Activated T-cell treated with anti-CD3 and anti-CD28 coated beads for 48 hours (primary cell): ENCODE measurements at regions not wholly inside any gene's neighbourhood (a gene's known extent, or its start where the extent isn't known, plus 50 kb on each side); places are given as distances from the start of the nearest gene placed in this dataset.
"Not testable (repeated sequence)": the region's sequence is repeated elsewhere in the genome, so short reads cannot be mapped to it uniquely, and the experiment has no call there.

ENCODE experiments used
- DNase-seq: peaks from one replicate; pipeline ENCODE4 v3.0.0-alpha.2; 2020; ENCODE audit warnings: low read depth

- no peak for DNase-seq
Observed at GRCh38 chr19:41495589-41495988, 52.6 kb downstream of the ERICH4 start.

DNA sequence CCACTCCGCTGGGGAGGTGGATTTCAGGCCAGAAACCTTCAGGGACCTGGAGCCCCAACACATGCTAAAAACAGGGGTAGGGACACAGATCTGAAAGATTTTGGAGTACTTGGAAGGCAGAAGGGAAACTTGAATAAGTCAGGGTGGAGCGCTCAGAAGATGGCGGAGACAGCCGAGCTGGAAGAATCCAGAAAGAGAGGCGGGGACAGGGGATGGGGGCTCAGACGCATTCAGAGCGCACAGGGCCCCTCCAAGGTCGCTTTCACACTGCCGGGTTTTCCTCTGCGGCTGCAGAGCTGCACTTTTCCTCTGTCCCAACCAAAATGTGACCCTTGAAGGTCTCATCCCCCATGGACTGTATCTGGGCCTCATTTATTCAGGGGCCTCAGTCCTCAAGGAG, 56.9 kb downstream of the ERICH4 start:
- no peak for DNase-seq

GRCh38 chr19:41500443-41500842, 57.5 kb downstream of the ERICH4 start:
- no peak for DNase-seq

- no peak for DNase-seq
Observed at GRCh38 chr19:41501854-41502253, 58.9 kb downstream of the ERICH4 start.

DNA sequence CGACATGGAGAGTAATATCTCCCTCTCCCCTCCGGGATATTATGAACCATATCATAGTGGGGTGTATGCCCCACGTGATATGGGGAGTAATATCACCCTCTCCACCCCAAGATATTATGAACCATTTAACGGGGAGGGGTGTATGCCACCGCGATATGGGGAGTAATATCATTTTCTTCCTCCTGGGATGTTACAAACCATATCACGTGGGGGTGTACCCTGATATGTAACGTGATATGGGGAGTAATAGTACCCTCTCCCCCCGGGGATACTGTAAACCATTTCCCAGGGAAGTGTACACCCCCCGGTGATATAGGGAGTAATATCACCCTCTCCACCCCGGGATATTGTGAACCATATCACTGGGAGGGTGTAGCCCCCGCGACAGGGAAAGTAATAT, 62.1 kb downstream of the ERICH4 start:
- DNase-seq, result no peak

GRCh38 chr19:41510484-41510883, 65.5 kb upstream of the CEACAM21 start:
- DNase-seq, result no peak

- DNase-seq, result no peak
Observed at GRCh38 chr19:41511628-41512027, 64.3 kb upstream of the CEACAM21 start.

GRCh38 chr19:41515015-41515652, 60.8 kb upstream of the CEACAM21 start:
- DNase-seq, result no peak

DNA sequence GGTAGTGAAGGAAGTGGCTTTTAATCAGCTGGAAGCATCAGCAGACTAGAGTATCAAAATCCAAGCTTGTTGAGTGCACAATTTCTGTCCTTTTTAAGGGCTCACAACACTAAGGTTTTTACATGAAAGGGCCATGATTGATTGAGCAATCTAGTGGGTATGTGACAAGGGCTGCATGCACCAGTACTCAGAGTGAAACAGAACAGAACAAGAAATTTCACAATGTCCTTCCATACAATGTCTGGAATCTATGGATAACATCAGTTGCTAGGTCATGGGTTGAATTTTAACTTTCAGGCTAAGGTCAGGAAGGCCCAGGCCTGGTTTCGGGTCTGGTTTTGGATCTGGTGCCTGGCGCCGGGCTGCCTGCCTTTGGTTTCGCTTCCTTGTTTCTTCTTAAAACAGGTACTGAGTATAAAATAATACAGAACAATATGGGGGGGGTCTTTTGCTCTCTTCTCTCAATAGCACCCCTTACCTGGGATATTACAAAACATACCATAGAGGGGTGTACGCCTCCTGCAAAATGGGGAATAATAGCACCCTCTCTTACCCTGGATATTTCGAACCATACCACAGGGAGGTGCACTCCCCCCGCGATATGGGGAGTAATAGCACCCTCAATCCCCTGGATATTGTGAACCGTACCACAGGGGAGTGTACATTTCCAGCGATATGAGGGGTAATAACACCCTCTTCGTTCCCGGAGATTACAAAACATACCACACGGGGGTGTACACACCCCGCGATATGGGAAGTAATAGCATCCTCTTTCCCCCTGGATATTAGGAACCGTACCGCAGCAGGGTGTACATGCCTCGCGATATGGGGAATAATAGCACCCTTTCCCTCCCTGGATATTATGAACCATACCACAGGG, 59.4 kb upstream of the CEACAM21 start:
- DNase-seq, result not testable (repeated sequence)

DNA sequence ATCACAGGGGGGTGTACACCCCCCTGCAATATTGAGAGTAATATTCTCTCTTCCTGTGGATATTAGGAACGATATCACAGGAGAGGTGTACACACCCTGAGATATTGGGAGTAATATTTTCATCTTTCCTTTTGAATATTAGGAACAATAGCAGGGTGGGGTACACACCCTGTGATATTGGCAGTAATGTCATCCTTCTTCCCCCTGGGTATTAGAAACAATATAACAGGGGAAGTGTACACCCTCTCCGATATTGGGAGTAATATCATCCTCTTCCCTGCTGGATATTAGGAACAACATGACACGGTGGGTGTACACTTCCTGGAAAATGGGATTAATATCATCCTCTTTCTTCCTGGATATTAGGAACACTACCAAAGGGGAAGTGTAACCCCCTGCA, 57.8 kb upstream of the CEACAM21 start:
- no peak for DNase-seq

DNA sequence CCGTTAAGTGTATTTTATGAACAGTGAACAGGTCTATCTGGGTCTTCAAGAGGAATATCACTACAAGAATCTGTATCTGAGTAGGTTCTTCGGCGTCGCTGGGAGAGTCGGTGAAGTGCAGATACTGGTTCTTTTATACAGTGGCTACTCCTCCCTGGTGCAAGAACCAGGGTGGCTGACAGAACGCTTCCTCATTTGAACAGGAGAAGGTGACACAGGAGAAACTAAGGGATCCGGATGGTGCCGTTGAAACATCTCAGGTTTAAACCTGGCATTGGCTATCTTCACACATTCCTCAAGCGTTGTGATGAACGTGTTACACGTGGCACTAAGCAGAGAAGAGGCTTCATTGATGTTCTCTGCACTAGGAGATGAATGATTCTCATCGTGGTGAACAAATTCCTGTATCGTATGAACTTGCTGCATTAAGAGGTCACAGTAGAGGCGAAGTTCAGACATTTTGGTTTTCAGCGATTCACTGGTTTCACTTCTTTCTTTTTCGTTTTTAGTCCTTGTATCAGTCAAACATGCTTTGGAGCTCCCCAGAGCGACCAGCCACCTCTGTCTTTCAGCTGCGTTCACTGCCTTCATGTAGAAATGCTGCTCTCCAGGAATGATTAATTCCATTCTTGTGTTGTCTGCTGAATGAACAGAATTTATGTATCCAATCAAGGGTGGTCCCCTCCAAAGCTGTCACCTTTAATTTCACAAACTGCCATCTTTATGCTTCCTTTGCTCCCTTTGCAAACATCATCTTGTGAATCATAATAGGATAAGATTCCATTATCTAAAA, 54.6 kb upstream of the CEACAM21 start:
- DNase-seq, result not testable (repeated sequence)

- DNase-seq, result peak; percentile 40
Observed at GRCh38 chr19:41521931-41522555, 53.9 kb upstream of the CEACAM21 start.

- DNase-seq, result no peak
Observed at GRCh38 chr19:41525989-41526388, 50.0 kb upstream of the CEACAM21 start.
